ENCODE measurements at regions not wholly inside any gene's neighbourhood (a gene's known extent, or its start where the extent isn't known, plus 50 kb on each side); places are given as distances from the start of the nearest gene placed in this dataset.

GRCh38 chr13:33766329-33767123 lies 51.4 kb upstream of the RFC3 start:
- Histone ChIP-seq H3K9me2 (replicated peaks; ENCODE audit: insufficient read depth, low read length) (no peaks in the 10 kb centered on the region), H3K27ac (ENCODE audit: low read length) (no peak overlapping the region), H3K79me2 (ENCODE audit: low read length) (no peaks in the 10 kb centered on the region), H3F3A (ENCODE audit: insufficient read depth, low read length) (no peaks in the 10 kb centered on the region), H3K27me3 (replicated peaks; ENCODE audit: insufficient read depth, low read length) (no peaks in the 10 kb centered on the region), H3K4me3 (ENCODE audit: low read length) (no peak overlapping the region), H3K9me3 (replicated peaks; ENCODE audit: insufficient read depth, low read length) (no peaks in the 10 kb centered on the region), H3K4me2 (ENCODE audit: low read depth, low read length) (no peak overlapping the region), H3K4me1 (ENCODE audit: low read length) (no peaks in the 10 kb centered on the region), H4K20me1 (ENCODE audit: insufficient read depth, low read length) (no peaks in the 10 kb centered on the region), H3K9ac (ENCODE audit: low read length) (no peak overlapping the region), H3K36me3 (replicated peaks; ENCODE audit: insufficient read depth, low read length) (no peaks in the 10 kb centered on the region), H2AFZ (ENCODE audit: low read length) (no peak overlapping the region)
- no peak for DNase-seq
- TF ChIP-seq EZH2phosphoT487 (IDR thresholded peaks at IDR 0.05; ENCODE audit: low read length) = no peak
- TF ChIP-seq, protein P1, sequence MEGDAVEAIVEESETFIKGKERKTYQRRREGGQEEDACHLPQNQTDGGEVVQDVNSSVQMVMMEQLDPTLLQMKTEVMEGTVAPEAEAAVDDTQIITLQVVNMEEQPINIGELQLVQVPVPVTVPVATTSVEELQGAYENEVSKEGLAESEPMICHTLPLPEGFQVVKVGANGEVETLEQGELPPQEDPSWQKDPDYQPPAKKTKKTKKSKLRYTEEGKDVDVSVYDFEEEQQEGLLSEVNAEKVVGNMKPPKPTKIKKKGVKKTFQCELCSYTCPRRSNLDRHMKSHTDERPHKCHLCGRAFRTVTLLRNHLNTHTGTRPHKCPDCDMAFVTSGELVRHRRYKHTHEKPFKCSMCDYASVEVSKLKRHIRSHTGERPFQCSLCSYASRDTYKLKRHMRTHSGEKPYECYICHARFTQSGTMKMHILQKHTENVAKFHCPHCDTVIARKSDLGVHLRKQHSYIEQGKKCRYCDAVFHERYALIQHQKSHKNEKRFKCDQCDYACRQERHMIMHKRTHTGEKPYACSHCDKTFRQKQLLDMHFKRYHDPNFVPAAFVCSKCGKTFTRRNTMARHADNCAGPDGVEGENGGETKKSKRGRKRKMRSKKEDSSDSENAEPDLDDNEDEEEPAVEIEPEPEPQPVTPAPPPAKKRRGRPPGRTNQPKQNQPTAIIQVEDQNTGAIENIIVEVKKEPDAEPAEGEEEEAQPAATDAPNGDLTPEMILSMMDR (IDR thresholded peaks at IDR 0.05; ENCODE audit: low read length) = no peak
- no peak for TF ChIP-seq EZH2 (optimal IDR thresholded peaks at IDR 0.05; ENCODE audit: low read depth, low read length)

DNA sequence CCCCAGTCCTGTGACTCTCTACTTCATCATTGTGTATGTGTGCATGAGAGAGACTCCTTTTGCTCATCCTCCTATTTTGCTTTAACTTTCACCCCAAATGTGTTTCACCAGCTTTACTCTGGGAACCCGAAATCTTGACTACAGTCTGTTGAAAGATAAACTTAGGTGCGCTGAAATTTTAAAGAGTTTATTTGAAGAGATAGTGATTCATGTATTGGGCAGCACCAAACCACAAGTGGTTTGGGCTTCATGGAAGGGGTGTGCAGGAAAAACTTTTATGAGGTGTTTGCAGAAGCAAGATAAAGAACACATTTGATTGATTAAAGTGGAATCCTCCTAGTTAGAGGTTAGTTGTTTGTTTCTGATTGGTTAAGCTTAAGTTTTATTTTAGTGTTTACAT lies 50.8 kb upstream of the RFC3 start:
- H3K36me3 ChIP-seq (replicated peaks; ENCODE audit: insufficient read depth, low read length) = no peaks in the 10 kb centered on the region
- H3F3A ChIP-seq (ENCODE audit: insufficient read depth, low read length) = no peaks in the 10 kb centered on the region
- no peak overlapping the region for H3K27ac ChIP-seq (ENCODE audit: low read length)
- H3K9me3 ChIP-seq (replicated peaks; ENCODE audit: insufficient read depth, low read length) = no peaks in the 10 kb centered on the region
- H4K20me1 ChIP-seq (ENCODE audit: insufficient read depth, low read length) = no peaks in the 10 kb centered on the region
- no peaks in the 10 kb centered on the region for H3K4me1 ChIP-seq (ENCODE audit: low read length)
- no peaks in the 10 kb centered on the region for H3K27me3 ChIP-seq (replicated peaks; ENCODE audit: insufficient read depth, low read length)
- no peaks in the 10 kb centered on the region for H3K79me2 ChIP-seq (ENCODE audit: low read length)
- H3K9ac ChIP-seq (ENCODE audit: low read length) = no peak overlapping the region
- H3K4me3 ChIP-seq (ENCODE audit: low read length) = no peak overlapping the region
- TF ChIP-seq, protein P1 (IDR thresholded peaks at IDR 0.05; ENCODE audit: low read length) = no peak
- TF ChIP-seq EZH2 (optimal IDR thresholded peaks at IDR 0.05; ENCODE audit: low read depth, low read length) = no peak
- TF ChIP-seq EZH2phosphoT487 (IDR thresholded peaks at IDR 0.05; ENCODE audit: low read length) = no peak
- H3K4me2 ChIP-seq (ENCODE audit: low read depth, low read length) = no peak overlapping the region
- no peak overlapping the region for H2AFZ ChIP-seq (ENCODE audit: low read length)
- no peaks in the 10 kb centered on the region for H3K9me2 ChIP-seq (replicated peaks; ENCODE audit: insufficient read depth, low read length)
- DNase-seq = no peak
